HepG2 (cell line): ENCODE measurements at regions not wholly inside any gene's neighbourhood (a gene's known extent, or its start where the extent isn't known, plus 50 kb on each side); places are given as distances from the start of the nearest gene placed in this dataset.

Experiments used
- ATAC-seq: fragments of 200-7000 bp; cut with Tn5 transposase; 3 replicates; pipeline ENCODE4 v1.9.1; 2020; ENCODE audit warnings: mild to moderate bottlenecking, moderate library complexity
- BruUV-seq: library from RNA; stranded (reverse); fragments of 400-500 nt; replicated peaks from 2 replicates; lab custom pipeline; 2021; lab: Mats Ljungman, UMichigan
- CTCF ChIA-PET: fragments of 300-600 bp; formaldehyde crosslinking; extraction: SDS; loops from one replicate; lab custom pipeline; 2021; ENCODE audit warnings: low total read pairs, inconsistent platforms, low intra/inter-chr PET ratio; lab: Yijun Ruan, JAX
- POLR2A ChIA-PET: fragments of 350-600 bp; sonication (Branson Sonifier 250); formaldehyde crosslinking; loops from one replicate; lab custom pipeline; 2020; ENCODE audit warnings: antibody characterized with exemption, inconsistent platforms; lab: Yijun Ruan, JAX
- DNase-seq: peaks from one replicate; pipeline ENCODE4 v3.0.0-alpha.2; 2015; ENCODE audit warnings: low spot score
- FAIRE-seq: peaks from 3 replicates; lab custom pipeline; 2011; peaks lifted over from hg19 to GRCh38; lab: Jason Lieb, UNC
- H2AFZ ChIP-seq: one replicate; pipeline ENCODE4 v1.6.1; 2011; ENCODE audit warnings: low read length, inconsistent platforms
- H3K27ac ChIP-seq: fragments of 300-600 bp; 3 replicates; pipeline ENCODE4 v1.8.0; 2011; ENCODE audit warnings: mixed run types, mild to moderate bottlenecking, mixed read lengths, low read length, inconsistent platforms; ENCODE audit not compliant: insufficient read depth; ENCODE audit errors: extremely low read length
- H3K27me3 ChIP-seq, 2 experiments: fragments of 200-600 bp in 1 of 2; 2 replicates in 1 of 2; 3 replicates in 1 of 2; pipeline versions ENCODE4 v1.6.0 to v1.8.0; 2011; ENCODE audit warnings: low read length in 2 of 2, mild to moderate bottlenecking in 2 of 2, moderate library complexity in 2 of 2, inconsistent platforms in 1 of 2; ENCODE audit not compliant: insufficient read depth in 2 of 2, control insufficient read depth in 1 of 2
- H3K36me3 ChIP-seq, 2 experiments: fragments of 200-600 bp in 1 of 2; replicated peaks in 1 of 2; 2 replicates in 1 of 2; 3 replicates in 1 of 2; pipeline versions ENCODE4 v1.5.1 to v1.8.0; 2011; ENCODE audit warnings: low read length in 2 of 2, inconsistent platforms in 1 of 2; ENCODE audit not compliant: insufficient read depth in 2 of 2, control insufficient read depth in 1 of 2
- H3K4me1 ChIP-seq: 2 replicates; pipeline ENCODE4 v1.5.1; 2012; ENCODE audit warnings: low read length, inconsistent platforms; ENCODE audit not compliant: insufficient read depth
- H3K4me2 ChIP-seq: 2 replicates; pipeline ENCODE4 v1.6.0; 2011; ENCODE audit warnings: low read depth, low read length, inconsistent platforms
- H3K4me3 ChIP-seq, 3 experiments: fragments of 200-600 bp in 1 of 3; sonication (generic), shearing (Covaris generic) in 1 of 3; replicated peaks in 1 of 3; 2 replicates each; pipeline ENCODE4 v1.5.1; 2011 to 2016; ENCODE audit warnings: low read length in 3 of 3, inconsistent platforms in 2 of 3, low read depth in 2 of 3, mild to moderate bottlenecking in 2 of 3, control low read depth in 1 of 3, mixed read lengths in 1 of 3; ENCODE audit not compliant: insufficient read depth in 1 of 3
- H3K79me2 ChIP-seq: one replicate; pipeline ENCODE4 v1.6.1; 2011; ENCODE audit warnings: low read length, inconsistent platforms; ENCODE audit not compliant: insufficient read depth
- H3K9ac ChIP-seq: 2 replicates; pipeline ENCODE4 v1.6.0; 2011; ENCODE audit warnings: mild to moderate bottlenecking, low read depth, low read length, inconsistent platforms; ENCODE audit not compliant: insufficient read depth
- H3K9me3 ChIP-seq: 2 replicates; pipeline ENCODE4 v1.5.1; 2012; ENCODE audit warnings: mild to moderate bottlenecking, low read length
- H4K20me1 ChIP-seq: 2 replicates; pipeline ENCODE4 v1.6.0; 2011; ENCODE audit warnings: inconsistent platforms, mild to moderate bottlenecking, low read length, moderate library complexity; ENCODE audit not compliant: insufficient read depth
- SCMH1 ChIP-seq: sonication (generic); formaldehyde crosslinking; IDR thresholded peaks from 2 replicates; pipeline ENCODE4 v1.9.0; 2021; ENCODE audit warnings: missing genetic modification reagents, mild to moderate bottlenecking, borderline replicate concordance
- ZBTB46 ChIP-seq: sonication (generic); formaldehyde crosslinking; IDR thresholded peaks from 2 replicates; pipeline ENCODE4 v1.4.0; 2020; ENCODE audit warnings: mild to moderate bottlenecking, missing genetic modification reagents, borderline replicate concordance
- WGBS: methylation state at CpG from one replicate; pipeline ENCODE4 v1.1.6; 2017; ENCODE audit warnings: low lambda C conversion rate; 5-methylcytosine and 5-hydroxymethylcytosine counted together
- in situ Hi-C: cut with HindIII; loops from 2 replicates; pipeline ENCODE4 v1.10.0; 2017; ENCODE audit warnings: low pct_unique_long_range_greater_than_20kb; ENCODE audit not compliant: extremely low pct_ligation_motif_present
- intact Hi-C: fragments of 100-400 bp; cut with micrococcal nuclease; formaldehyde crosslinking; loops from one replicate; pipeline ENCODE4 v1.10.0; 2022; ENCODE audit not compliant: unreplicated experiment
- TF ChIP-seq, protein P1 (sequence below), 2 experiments: fragments of 450-650 bp in 1 of 2; sonication (generic) in 1 of 2; formaldehyde crosslinking; IDR thresholded peaks; 2 replicates each; pipeline versions ENCODE4 v1.5.0 to v1.8.0; 2020 to 2022; ENCODE audit warnings: mild to moderate bottlenecking in 1 of 2, missing genetic modification reagents in 1 of 2

DNA sequence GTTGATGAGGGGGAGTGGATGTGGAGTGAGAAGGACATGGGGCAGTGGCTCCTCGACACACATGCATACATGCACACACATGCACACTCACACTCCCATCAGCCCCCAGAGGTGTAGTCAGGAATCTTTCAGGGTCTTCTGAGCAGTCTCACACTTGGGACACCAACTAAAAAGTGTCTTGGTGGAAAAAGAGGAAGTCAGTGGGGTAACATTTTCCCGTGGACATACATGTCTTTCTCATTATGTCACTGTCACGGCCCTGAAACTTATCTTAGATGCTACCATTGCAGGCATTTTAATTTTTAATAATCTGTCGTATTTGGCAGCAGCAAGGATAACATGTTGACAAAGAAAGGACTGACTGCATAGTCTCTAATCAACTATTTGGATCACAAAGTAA lies 261.1 kb downstream of the ADGRG6 start:
- Histone ChIP-seq H3K4me3 (no peak overlapping the region), H3K79me2 (no peaks in the 10 kb centered on the region), H3K27ac (no peak overlapping the region), H4K20me1 (no peaks in the 10 kb centered on the region), H3K4me2 (no peak overlapping the region), H3K9me3 (no peaks in the 10 kb centered on the region), H3K27me3 (no peaks in the 10 kb centered on the region; a peak in 2 of 5 replicates), H2AFZ (no peak overlapping the region), H3K36me3 (no peaks in the 10 kb centered on the region), H3K4me1 (no peaks in the 10 kb centered on the region), H3K9ac (no peak overlapping the region)
- POLR2A ChIA-PET, result no interaction called here
- TF ChIP-seq ZBTB46 (CRISPR knock-in tag) (no peak), SCMH1 (CRISPR knock-in tag) (no peak)
- TF ChIP-seq, protein P1, sequence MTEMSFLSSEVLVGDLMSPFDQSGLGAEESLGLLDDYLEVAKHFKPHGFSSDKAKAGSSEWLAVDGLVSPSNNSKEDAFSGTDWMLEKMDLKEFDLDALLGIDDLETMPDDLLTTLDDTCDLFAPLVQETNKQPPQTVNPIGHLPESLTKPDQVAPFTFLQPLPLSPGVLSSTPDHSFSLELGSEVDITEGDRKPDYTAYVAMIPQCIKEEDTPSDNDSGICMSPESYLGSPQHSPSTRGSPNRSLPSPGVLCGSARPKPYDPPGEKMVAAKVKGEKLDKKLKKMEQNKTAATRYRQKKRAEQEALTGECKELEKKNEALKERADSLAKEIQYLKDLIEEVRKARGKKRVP (CRISPR knock-in tag; IDR thresholded peaks at IDR 0.05), result no peak
- WGBS, result 3% methylated on average over 4 of the region's 4 CpGs
- intact Hi-C loops (no loop called here), in situ Hi-C loops (no loop called here)
- no TSS peak for BruUV-seq
- CTCF ChIA-PET, result no interaction called here
- DNase-seq (no peak), ATAC-seq (no peak), FAIRE-seq (no peak)
